BLaER1 (cell line): ENCODE measurements at regions not wholly inside any gene's neighbourhood (a gene's known extent, or its start where the extent isn't known, plus 50 kb on each side); places are given as distances from the start of the nearest gene placed in this dataset.

Experiments
- H3K27ac ChIP-seq: shearing (Covaris generic); formaldehyde crosslinking; 2 replicates; pipeline ENCODE4 v1.8.1; 2022
- H3K27me3 ChIP-seq: shearing (Covaris generic); formaldehyde crosslinking; 2 replicates; pipeline ENCODE4 v1.8.1; 2022
- H3K36me3 ChIP-seq: shearing (Covaris generic); formaldehyde crosslinking; 2 replicates; pipeline ENCODE4 v1.8.1; 2022
- H3K4me1 ChIP-seq: shearing (Covaris generic); formaldehyde crosslinking; 2 replicates; pipeline ENCODE4 v1.8.1; 2022
- H3K4me2 ChIP-seq: shearing (Covaris generic); formaldehyde crosslinking; 2 replicates; pipeline ENCODE4 v1.8.1; 2022
- H3K4me3 ChIP-seq: shearing (Covaris generic); formaldehyde crosslinking; 2 replicates; pipeline ENCODE4 v1.8.1; 2022
- H3K9ac ChIP-seq: shearing (Covaris generic); formaldehyde crosslinking; 2 replicates; pipeline ENCODE4 v1.8.1; 2022
- H3K9me3 ChIP-seq: shearing (Covaris generic); formaldehyde crosslinking; 2 replicates; pipeline ENCODE4 v1.8.1; 2022
- H4K20me1 ChIP-seq: shearing (Covaris generic); formaldehyde crosslinking; 2 replicates; pipeline ENCODE4 v1.8.1; 2022
- Cebpa-rat ChIP-seq: shearing (Covaris generic); IDR thresholded peaks from 2 replicates; pipeline ENCODE4 v1.8.1; 2022

DNA sequence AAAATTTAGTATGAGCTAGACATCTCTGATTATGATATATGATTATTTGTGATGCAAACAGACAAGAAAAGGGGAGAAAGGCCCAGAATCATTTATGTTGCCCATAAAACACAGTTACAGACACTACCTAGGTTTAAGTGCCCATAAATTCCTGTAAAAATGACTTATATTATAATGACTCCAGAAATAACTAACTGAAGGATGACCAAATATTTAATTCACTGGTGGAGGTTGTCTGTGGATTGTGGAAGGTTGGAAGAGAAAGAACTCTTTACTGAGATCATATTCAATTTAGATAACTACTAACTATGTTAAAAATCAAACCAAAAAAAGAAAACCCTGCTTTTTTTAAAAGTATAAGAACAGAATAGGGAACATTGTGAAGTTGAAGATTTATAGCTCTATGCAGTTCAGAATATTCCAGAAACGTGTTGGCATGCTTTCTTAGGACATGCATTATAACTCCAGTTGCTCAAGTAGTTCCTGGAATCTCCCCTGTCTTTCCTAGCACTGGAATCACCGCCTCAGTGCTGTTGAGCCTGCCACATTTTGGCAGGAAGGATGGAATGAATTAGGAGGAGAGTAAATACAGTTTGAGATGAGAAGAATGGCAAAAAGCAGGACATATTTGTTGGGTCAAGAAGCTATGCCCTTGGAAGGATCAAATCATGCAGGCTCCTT is 72.0 kb upstream of the PAPPA start:
- no peaks in the 10 kb centered on the region for H3K4me1 ChIP-seq
- H3K4me3 ChIP-seq = no peak overlapping the region
- H3K27ac ChIP-seq = no peak overlapping the region
- no peak overlapping the region for H3K4me2 ChIP-seq
- no peaks in the 10 kb centered on the region for H3K27me3 ChIP-seq
- no peak overlapping the region for H3K9ac ChIP-seq
- no peak for TF ChIP-seq Cebpa-rat
- no peaks in the 10 kb centered on the region for H3K9me3 ChIP-seq
- H4K20me1 ChIP-seq = no peaks in the 10 kb centered on the region
- no peaks in the 10 kb centered on the region for H3K36me3 ChIP-seq

- no peak overlapping the region for H3K9ac ChIP-seq
- no peaks in the 10 kb centered on the region for H3K9me3 ChIP-seq
- H3K27me3 ChIP-seq = no peaks in the 10 kb centered on the region
- H3K4me2 ChIP-seq = no peak overlapping the region
- no peak overlapping the region for H3K4me3 ChIP-seq
- H3K4me1 ChIP-seq = no peaks in the 10 kb centered on the region
- no peaks in the 10 kb centered on the region for H3K36me3 ChIP-seq
- H4K20me1 ChIP-seq = no peaks in the 10 kb centered on the region
- TF ChIP-seq Cebpa-rat = no peak
- no peak overlapping the region for H3K27ac ChIP-seq
Measured at GRCh38 chr9:116083837-116084236, 69.8 kb upstream of the PAPPA start.

GRCh38 chr9:116084497-116084896 is 69.1 kb upstream of the PAPPA start:
- Histone ChIP-seq H3K4me2 (no peak overlapping the region), H3K27ac (no peak overlapping the region), H3K4me3 (no peak overlapping the region), H3K9me3 (no peaks in the 10 kb centered on the region), H4K20me1 (no peaks in the 10 kb centered on the region), H3K27me3 (no peaks in the 10 kb centered on the region), H3K9ac (no peak overlapping the region), H3K4me1 (no peaks in the 10 kb centered on the region), H3K36me3 (no peaks in the 10 kb centered on the region)
- TF ChIP-seq Cebpa-rat = no peak

DNA sequence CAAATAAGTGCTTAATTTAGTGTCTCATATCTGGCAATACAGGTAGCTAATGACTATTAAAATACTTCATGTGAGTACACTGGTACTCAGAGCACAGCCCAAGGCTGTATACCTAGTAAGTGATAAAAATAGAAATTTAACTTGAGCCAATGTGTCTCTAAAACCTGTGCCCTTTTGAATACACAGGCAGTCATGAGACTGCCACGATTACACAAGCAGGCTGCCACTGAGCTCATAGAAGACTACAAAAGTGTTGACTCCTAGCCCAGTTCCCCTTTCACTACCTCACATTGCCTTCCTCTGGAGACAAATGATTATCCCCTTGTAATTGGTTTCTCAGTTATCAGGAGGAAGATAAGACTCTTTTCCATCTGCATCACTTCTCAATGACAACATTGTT is 66.3 kb upstream of the PAPPA start:
- Histone ChIP-seq H3K27me3 (no peaks in the 10 kb centered on the region), H3K9me3 (no peaks in the 10 kb centered on the region), H4K20me1 (no peaks in the 10 kb centered on the region), H3K36me3 (no peaks in the 10 kb centered on the region), H3K27ac (no peak overlapping the region), H3K4me3 (no peak overlapping the region), H3K4me1 (no peaks in the 10 kb centered on the region), H3K9ac (no peak overlapping the region), H3K4me2 (no peak overlapping the region)
- no peak for TF ChIP-seq Cebpa-rat

- Histone ChIP-seq H3K9me3 (no peaks in the 10 kb centered on the region), H3K4me2 (no peak overlapping the region), H3K36me3 (no peaks in the 10 kb centered on the region), H4K20me1 (no peaks in the 10 kb centered on the region), H3K4me3 (no peak overlapping the region), H3K27ac (no peak overlapping the region), H3K4me1 (no peaks in the 10 kb centered on the region), H3K9ac (no peak overlapping the region), H3K27me3 (no peaks in the 10 kb centered on the region)
- TF ChIP-seq Cebpa-rat = no peak
Measured at GRCh38 chr9:116087751-116088194, 65.8 kb upstream of the PAPPA start.

DNA sequence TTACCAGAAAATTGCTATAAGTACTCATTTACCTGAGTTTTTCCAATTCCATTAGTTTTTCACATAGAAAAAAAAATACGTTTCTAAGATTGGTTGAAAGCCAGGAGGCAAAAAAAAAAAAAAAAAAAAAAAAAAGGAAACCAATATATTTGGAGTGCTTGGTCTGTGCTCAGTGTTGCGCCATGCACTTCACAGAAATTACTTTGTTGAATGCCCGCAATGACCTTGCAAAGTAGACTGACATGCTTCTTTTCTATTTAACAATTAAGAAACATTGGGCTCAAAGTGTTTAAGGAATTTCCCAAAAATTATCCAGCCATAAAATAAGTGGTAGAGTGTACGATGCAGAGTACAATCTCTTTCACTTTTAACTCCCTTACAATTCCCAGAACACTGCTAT is 65.2 kb upstream of the PAPPA start:
- TF ChIP-seq Cebpa-rat = no peak
- Histone ChIP-seq H3K4me3 (no peak overlapping the region), H3K4me1 (no peaks in the 10 kb centered on the region), H3K9ac (no peak overlapping the region), H4K20me1 (no peaks in the 10 kb centered on the region), H3K9me3 (no peaks in the 10 kb centered on the region), H3K4me2 (no peak overlapping the region), H3K27ac (no peak overlapping the region), H3K27me3 (no peaks in the 10 kb centered on the region), H3K36me3 (no peaks in the 10 kb centered on the region)

DNA sequence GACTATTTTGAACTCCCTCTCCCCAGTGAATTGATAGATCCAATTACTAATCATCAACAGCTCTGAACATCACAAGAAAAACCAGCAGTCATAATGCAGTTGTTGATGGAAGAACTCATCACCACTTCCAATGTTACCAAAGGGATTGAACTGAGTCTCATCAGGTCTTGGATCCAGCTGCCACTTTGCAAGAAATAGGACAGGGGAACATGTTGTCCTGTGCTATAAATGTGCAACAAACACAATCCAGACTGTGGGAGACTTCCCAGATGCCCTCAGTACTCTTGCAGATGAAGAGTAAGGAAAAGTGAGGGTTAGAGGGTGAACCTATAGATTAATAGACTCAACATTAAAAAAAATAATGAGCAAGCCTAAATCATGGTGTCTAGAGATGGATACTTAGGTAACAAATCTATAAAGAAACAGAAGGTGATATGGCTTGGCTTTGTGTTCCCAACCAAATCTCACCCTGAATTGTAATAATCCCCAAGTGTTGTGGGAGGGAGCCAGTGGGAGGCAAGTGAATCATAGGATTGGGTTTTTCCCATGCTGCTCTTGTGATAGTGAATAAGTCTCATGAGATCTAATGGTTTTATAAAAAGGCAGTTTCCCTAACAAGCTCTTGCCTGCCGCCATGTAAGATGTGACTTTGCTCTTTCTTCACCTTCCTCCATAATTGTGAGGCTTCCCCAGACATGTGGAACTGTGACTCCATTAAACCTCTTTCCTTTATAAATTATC is 63.4 kb upstream of the PAPPA start:
- no peak overlapping the region for H3K4me2 ChIP-seq
- H3K27me3 ChIP-seq = no peaks in the 10 kb centered on the region
- no peak for TF ChIP-seq Cebpa-rat
- H3K9ac ChIP-seq = no peak overlapping the region
- H4K20me1 ChIP-seq = no peaks in the 10 kb centered on the region
- no peaks in the 10 kb centered on the region for H3K9me3 ChIP-seq
- H3K27ac ChIP-seq = no peak overlapping the region
- H3K36me3 ChIP-seq = no peaks in the 10 kb centered on the region
- H3K4me1 ChIP-seq = no peaks in the 10 kb centered on the region
- H3K4me3 ChIP-seq = no peak overlapping the region

DNA sequence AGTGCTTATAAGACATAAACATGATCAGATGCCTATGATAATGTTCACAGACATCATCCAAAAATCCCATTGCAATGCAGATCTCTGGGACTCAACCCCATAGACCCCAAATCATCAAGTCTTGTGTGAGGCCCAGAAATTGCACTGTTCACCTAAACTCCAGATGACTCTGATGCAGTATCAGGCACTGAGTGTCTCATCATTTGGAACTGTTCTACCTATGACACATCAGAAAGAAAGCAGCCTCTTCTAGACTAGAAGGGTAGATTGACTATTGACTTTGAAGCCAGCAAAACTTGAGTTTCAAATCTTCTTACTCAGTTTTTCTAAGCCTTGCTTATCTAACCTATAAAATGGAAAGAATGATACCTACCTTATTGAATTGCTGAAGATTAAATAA is 58.7 kb upstream of the PAPPA start:
- H3K27ac ChIP-seq = no peak overlapping the region
- no peaks in the 10 kb centered on the region for H4K20me1 ChIP-seq
- H3K4me1 ChIP-seq = no peaks in the 10 kb centered on the region
- H3K4me3 ChIP-seq = no peak overlapping the region
- no peak overlapping the region for H3K9ac ChIP-seq
- no peaks in the 10 kb centered on the region for H3K36me3 ChIP-seq
- H3K27me3 ChIP-seq = no peaks in the 10 kb centered on the region
- TF ChIP-seq Cebpa-rat = no peak
- no peak overlapping the region for H3K4me2 ChIP-seq
- H3K9me3 ChIP-seq = no peaks in the 10 kb centered on the region

GRCh38 chr9:116095403-116095802 is 58.2 kb upstream of the PAPPA start:
- no peaks in the 10 kb centered on the region for H3K9me3 ChIP-seq
- no peak overlapping the region for H3K4me2 ChIP-seq
- no peaks in the 10 kb centered on the region for H3K27me3 ChIP-seq
- no peak overlapping the region for H3K4me3 ChIP-seq
- no peak overlapping the region for H3K27ac ChIP-seq
- TF ChIP-seq Cebpa-rat = no peak
- H4K20me1 ChIP-seq = no peaks in the 10 kb centered on the region
- H3K36me3 ChIP-seq = no peaks in the 10 kb centered on the region
- H3K9ac ChIP-seq = no peak overlapping the region
- no peaks in the 10 kb centered on the region for H3K4me1 ChIP-seq

DNA sequence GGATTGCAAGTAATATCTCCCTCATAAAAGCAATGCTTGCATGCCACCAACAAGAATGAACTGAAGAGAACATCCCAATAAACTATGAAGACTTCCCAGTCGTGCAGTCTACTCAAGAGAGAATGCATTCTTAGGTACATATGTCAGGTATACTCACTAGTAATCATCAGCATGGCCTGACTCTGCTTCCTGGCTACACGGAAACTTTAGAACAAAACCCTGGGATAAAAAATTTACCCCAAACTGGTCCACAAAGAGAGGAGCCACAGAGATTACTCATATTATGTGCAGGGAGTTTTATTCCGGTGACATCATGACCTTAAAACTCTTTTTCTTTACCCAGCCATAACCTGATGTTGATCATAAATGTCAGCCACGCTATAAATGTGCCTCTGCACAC is 57.5 kb upstream of the PAPPA start:
- H3K27me3 ChIP-seq = no peaks in the 10 kb centered on the region
- no peaks in the 10 kb centered on the region for H3K4me1 ChIP-seq
- H3K4me2 ChIP-seq = no peak overlapping the region
- H3K9me3 ChIP-seq = no peaks in the 10 kb centered on the region
- H3K27ac ChIP-seq = no peak overlapping the region
- H4K20me1 ChIP-seq = no peaks in the 10 kb centered on the region
- no peaks in the 10 kb centered on the region for H3K36me3 ChIP-seq
- TF ChIP-seq Cebpa-rat = no peak
- no peak overlapping the region for H3K9ac ChIP-seq
- H3K4me3 ChIP-seq = no peak overlapping the region
